SK-N-SH (cell line): ENCODE measurements at regions not wholly inside any gene's neighbourhood (a gene's known extent, or its start where the extent isn't known, plus 50 kb on each side); places are given as distances from the start of the nearest gene placed in this dataset.

Experiments
- CTCF ChIA-PET: fragments of 300-600, 350-600 bp; formaldehyde crosslinking; extraction: SDS; loops from one replicate; lab custom pipeline; 2021; lab: Yijun Ruan, JAX
- POLR2A ChIA-PET: fragments of 350-600 bp; sonication (Branson Sonifier 250); formaldehyde crosslinking; extraction: SDS; loops from one replicate; lab custom pipeline; 2020; ENCODE audit warnings: antibody characterized with exemption, inconsistent platforms; lab: Yijun Ruan, JAX
- DNase-seq: peaks from one replicate; pipeline ENCODE4 v3.0.0; 2012
- H2AFZ ChIP-seq: fragments of 200-600 bp; sonication (generic); 2 replicates; pipeline ENCODE4 v1.8.1; 2016; ENCODE audit warnings: antibody characterized with exemption, mild to moderate bottlenecking, low read depth
- H3F3A ChIP-seq: fragments of 200-600 bp; sonication (generic); replicated peaks from 2 replicates; pipeline ENCODE3; 2016; ENCODE audit warnings: antibody characterized with exemption, mild to moderate bottlenecking; ENCODE audit not compliant: insufficient read depth
- H3K27ac ChIP-seq, 2 experiments: fragments of 200-500 bp in 1 of 2; fragments of 200-600 bp in 1 of 2; sonication (Bioruptor generic) in 1 of 2; sonication (generic), shearing (Covaris generic) in 1 of 2; 2 replicates each; pipeline versions ENCODE4 v1.5.1 to v1.6.1; 2014 to 2016; ENCODE audit warnings: low read depth in 2 of 2, inconsistent platforms in 1 of 2, low read length in 1 of 2, mild to moderate bottlenecking in 1 of 2, mixed read lengths in 1 of 2
- H3K27me3 ChIP-seq: fragments of 200-600 bp; sonication (generic), shearing (Covaris generic); 2 replicates; pipeline ENCODE4 v1.6.1; 2016; ENCODE audit warnings: mixed run types; ENCODE audit not compliant: insufficient read depth
- H3K36me3 ChIP-seq, 2 experiments: fragments of 200-500 bp in 1 of 2; fragments of 200-600 bp in 1 of 2; sonication (Bioruptor generic) in 1 of 2; sonication (generic) in 1 of 2; replicated peaks in 1 of 2; 2 replicates each; pipeline versions ENCODE3 to v1.5.1; 2014 to 2016; ENCODE audit warnings: low read length in 1 of 2, mild to moderate bottlenecking in 1 of 2; ENCODE audit not compliant: insufficient read depth in 2 of 2, control insufficient read depth in 1 of 2
- H3K4me1 ChIP-seq, 2 experiments: fragments of 200-500 bp in 1 of 2; fragments of 200-600 bp in 1 of 2; sonication (Bioruptor generic) in 1 of 2; sonication (generic), shearing (Covaris generic) in 1 of 2; 2 replicates each; pipeline versions ENCODE4 v1.5.1 to v1.6.1; 2014 to 2016; ENCODE audit warnings: low read depth in 1 of 2, low read length in 1 of 2, mixed run types in 1 of 2; ENCODE audit not compliant: insufficient read depth in 2 of 2, control insufficient read depth in 1 of 2
- H3K4me2 ChIP-seq: fragments of 200-600 bp; sonication (generic), shearing (Covaris generic); 2 replicates; pipeline ENCODE4 v1.6.1; 2017; ENCODE audit warnings: mixed run types
- H3K4me3 ChIP-seq, 2 experiments: fragments of 200-500 bp in 1 of 2; fragments of 200-600 bp in 1 of 2; sonication (Bioruptor generic) in 1 of 2; sonication (generic), shearing (Covaris generic) in 1 of 2; 2 replicates each; pipeline versions ENCODE4 v1.5.1 to v1.8.1; 2014 to 2016; ENCODE audit warnings: low read depth in 2 of 2, inconsistent platforms in 1 of 2, low read length in 1 of 2, mild to moderate bottlenecking in 1 of 2, mixed read lengths in 1 of 2, moderate library complexity in 1 of 2
- H3K79me2 ChIP-seq: fragments of 200-600 bp; sonication (generic); 2 replicates; pipeline ENCODE4 v1.8.1; 2017; ENCODE audit warnings: mild to moderate bottlenecking; ENCODE audit not compliant: insufficient read depth
- H3K9ac ChIP-seq: fragments of 200-600 bp; sonication (generic); 2 replicates; pipeline ENCODE4 v1.6.1; 2017; ENCODE audit warnings: mixed run types
- H3K9me2 ChIP-seq: fragments of 200-600 bp; sonication (generic); 2 replicates; pipeline ENCODE4 v1.6.1; 2017; ENCODE audit warnings: mixed run types
- H3K9me3 ChIP-seq: fragments of 200-600 bp; sonication (generic); 2 replicates; pipeline ENCODE4 v1.6.1; 2017; ENCODE audit warnings: mixed run types, mild to moderate bottlenecking, moderate library complexity
- H4K20me1 ChIP-seq: fragments of 200-600 bp; sonication (generic); 2 replicates; pipeline ENCODE4 v1.6.1; 2017; ENCODE audit warnings: mild to moderate bottlenecking, mixed run types; ENCODE audit not compliant: insufficient read depth
- CHD2 ChIP-seq: fragments of 150-350 bp; IDR thresholded peaks from 2 replicates; pipeline ENCODE4 v1.6.1; 2018; ENCODE audit warnings: low read length; ENCODE audit not compliant: partially characterized antibody
- EZH2phosphoT487 ChIP-seq: fragments of 200-600 bp; sonication (generic); IDR thresholded peaks from 2 replicates; pipeline ENCODE4 v1.6.1; 2017; ENCODE audit warnings: low read depth, mixed run types, mild to moderate bottlenecking, antibody characterized with exemption, moderate library complexity, borderline replicate concordance
- FOSL2 ChIP-seq: IDR thresholded peaks from 2 replicates; pipeline ENCODE4 v1.4.0; 2012; ENCODE audit warnings: low read depth, mild to moderate bottlenecking, moderate library complexity, borderline replicate concordance
- FOXJ3 ChIP-seq: sonication (generic); formaldehyde crosslinking; IDR thresholded peaks from 2 replicates; pipeline ENCODE4 v1.5.1; 2020; ENCODE audit warnings: mild to moderate bottlenecking, missing genetic modification reagents
- FOXM1 ChIP-seq: IDR thresholded peaks from 2 replicates; pipeline ENCODE4 v1.4.0; 2012; ENCODE audit warnings: low read depth, mild to moderate bottlenecking
- JUND ChIP-seq: IDR thresholded peaks from 2 replicates; pipeline ENCODE4 v1.4.0; 2012
- MEF2A ChIP-seq: IDR thresholded peaks from 2 replicates; pipeline ENCODE4 v1.4.0; 2012; ENCODE audit warnings: low read depth, borderline replicate concordance
- NFIC ChIP-seq: IDR thresholded peaks from 2 replicates; pipeline ENCODE4 v1.4.0; 2012; ENCODE audit warnings: borderline replicate concordance
- NRF1 ChIP-seq: IDR thresholded peaks from 2 replicates; pipeline ENCODE4 v1.6.1; 2012; ENCODE audit warnings: low read depth, mild to moderate bottlenecking, low read length
- RAD21 ChIP-seq: IDR thresholded peaks from 2 replicates; pipeline ENCODE4 v1.6.1; 2012; ENCODE audit warnings: mild to moderate bottlenecking, low read length
- RCOR1 ChIP-seq: fragments of 150-350 bp; IDR thresholded peaks from 2 replicates; pipeline ENCODE4 v1.6.1; 2017; ENCODE audit warnings: antibody characterized with exemption, low read length
- SMC3 ChIP-seq: IDR thresholded peaks from 2 replicates; pipeline ENCODE4 v1.6.1; 2012; ENCODE audit warnings: low read depth, low read length, improper control_type of control experiment
- TEAD4 ChIP-seq: IDR thresholded peaks from 2 replicates; pipeline ENCODE4 v1.4.0; 2012; ENCODE audit warnings: mild to moderate bottlenecking, borderline replicate concordance; ENCODE audit not compliant: insufficient read depth
- WGBS: methylation state at CpG from one replicate; pipeline ENCODE4 v1.1.6; 2017; ENCODE audit warnings: low lambda C conversion rate; 5-methylcytosine and 5-hydroxymethylcytosine counted together
- TF ChIP-seq, protein P1 (sequence below): fragments of 150-350 bp; IDR thresholded peaks from 2 replicates; pipeline ENCODE4 v1.6.1; 2017; ENCODE audit warnings: antibody characterized with exemption, low read length, low read depth, borderline replicate concordance
- TF ChIP-seq, protein P2 (sequence below): IDR thresholded peaks from 2 replicates; pipeline ENCODE4 v1.6.1; 2012; ENCODE audit warnings: mild to moderate bottlenecking, low read depth, low read length, moderate library complexity
- TF ChIP-seq, protein P3 (sequence below): IDR thresholded peaks from 2 replicates; pipeline ENCODE4 v1.4.0; 2012; ENCODE audit warnings: low read depth
- TF ChIP-seq, protein P4 (sequence below): fragments of 200-600 bp; sonication (generic); IDR thresholded peaks from 2 replicates; pipeline ENCODE4 v1.6.1; 2017; ENCODE audit warnings: antibody characterized with exemption, mild to moderate bottlenecking, moderate library complexity
- TF ChIP-seq, protein P5 (sequence below): IDR thresholded peaks from 2 replicates; pipeline ENCODE4 v1.4.0; 2012; ENCODE audit warnings: low read depth, borderline replicate concordance
- TF ChIP-seq, protein P6 (sequence below): IDR thresholded peaks from 2 replicates; pipeline ENCODE4 v1.4.0; 2012; ENCODE audit warnings: low read depth, borderline replicate concordance
- TF ChIP-seq, protein P7 (sequence below): fragments of 150-350 bp; IDR thresholded peaks from 2 replicates; pipeline ENCODE4 v1.6.1; 2016; ENCODE audit warnings: mild to moderate bottlenecking, low read depth, low read length

DNA sequence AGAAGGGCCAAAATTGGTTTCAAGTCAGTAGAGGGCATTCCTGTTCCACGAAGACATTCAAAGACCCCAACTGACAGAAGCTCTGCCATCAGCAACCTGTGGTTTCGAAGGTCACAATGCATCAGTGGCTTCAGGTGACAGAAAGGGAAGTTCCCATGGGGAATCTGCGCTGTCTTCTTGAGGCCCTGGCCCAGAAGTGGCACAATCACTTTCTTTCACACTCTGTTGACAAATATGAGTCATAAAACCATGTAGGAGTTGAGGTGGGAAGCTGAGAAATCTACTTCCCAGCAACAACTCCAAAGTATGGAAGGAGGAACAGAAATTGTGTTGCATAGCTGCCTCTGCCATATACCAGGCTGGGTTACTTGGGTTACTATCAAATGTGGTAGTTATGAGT lies 621.1 kb upstream of the FANCL start:
- no peak for DNase-seq
- POLR2A ChIA-PET, result no interaction called here
- Histone ChIP-seq H3K9ac (no peak overlapping the region), H3F3A (no peaks in the 10 kb centered on the region), H2AFZ (no peak overlapping the region), H3K36me3 (no peaks in the 10 kb centered on the region), H3K4me3 (no peak overlapping the region), H3K79me2 (no peaks in the 10 kb centered on the region), H4K20me1 (no peaks in the 10 kb centered on the region), H3K27ac (no peak overlapping the region), H3K4me2 (no peak overlapping the region), H3K9me3 (no peaks in the 10 kb centered on the region; the same call in 1 of the 2 replicates), H3K9me2 (no peaks in the 10 kb centered on the region), H3K27me3 (no peaks in the 10 kb centered on the region), H3K4me1 (no peaks in the 10 kb centered on the region)
- WGBS, result 8% methylated on average over 3 of the region's 3 CpGs
- CTCF ChIA-PET, result no interaction called here
- TF ChIP-seq RAD21 (no peak), TEAD4 (no peak), RCOR1 (no peak), FOXJ3 (CRISPR knock-in tag) (no peak), SMC3 (no peak), FOSL2 (no peak), CHD2 (no peak), NRF1 (no peak), MEF2A (no peak), NFIC (no peak), JUND (no peak), FOXM1 (no peak), EZH2phosphoT487 (no peak)
- TF ChIP-seq, protein P1, sequence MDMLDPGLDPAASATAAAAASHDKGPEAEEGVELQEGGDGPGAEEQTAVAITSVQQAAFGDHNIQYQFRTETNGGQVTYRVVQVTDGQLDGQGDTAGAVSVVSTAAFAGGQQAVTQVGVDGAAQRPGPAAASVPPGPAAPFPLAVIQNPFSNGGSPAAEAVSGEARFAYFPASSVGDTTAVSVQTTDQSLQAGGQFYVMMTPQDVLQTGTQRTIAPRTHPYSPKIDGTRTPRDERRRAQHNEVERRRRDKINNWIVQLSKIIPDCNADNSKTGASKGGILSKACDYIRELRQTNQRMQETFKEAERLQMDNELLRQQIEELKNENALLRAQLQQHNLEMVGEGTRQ, result no peak
- TF ChIP-seq, protein P2, sequence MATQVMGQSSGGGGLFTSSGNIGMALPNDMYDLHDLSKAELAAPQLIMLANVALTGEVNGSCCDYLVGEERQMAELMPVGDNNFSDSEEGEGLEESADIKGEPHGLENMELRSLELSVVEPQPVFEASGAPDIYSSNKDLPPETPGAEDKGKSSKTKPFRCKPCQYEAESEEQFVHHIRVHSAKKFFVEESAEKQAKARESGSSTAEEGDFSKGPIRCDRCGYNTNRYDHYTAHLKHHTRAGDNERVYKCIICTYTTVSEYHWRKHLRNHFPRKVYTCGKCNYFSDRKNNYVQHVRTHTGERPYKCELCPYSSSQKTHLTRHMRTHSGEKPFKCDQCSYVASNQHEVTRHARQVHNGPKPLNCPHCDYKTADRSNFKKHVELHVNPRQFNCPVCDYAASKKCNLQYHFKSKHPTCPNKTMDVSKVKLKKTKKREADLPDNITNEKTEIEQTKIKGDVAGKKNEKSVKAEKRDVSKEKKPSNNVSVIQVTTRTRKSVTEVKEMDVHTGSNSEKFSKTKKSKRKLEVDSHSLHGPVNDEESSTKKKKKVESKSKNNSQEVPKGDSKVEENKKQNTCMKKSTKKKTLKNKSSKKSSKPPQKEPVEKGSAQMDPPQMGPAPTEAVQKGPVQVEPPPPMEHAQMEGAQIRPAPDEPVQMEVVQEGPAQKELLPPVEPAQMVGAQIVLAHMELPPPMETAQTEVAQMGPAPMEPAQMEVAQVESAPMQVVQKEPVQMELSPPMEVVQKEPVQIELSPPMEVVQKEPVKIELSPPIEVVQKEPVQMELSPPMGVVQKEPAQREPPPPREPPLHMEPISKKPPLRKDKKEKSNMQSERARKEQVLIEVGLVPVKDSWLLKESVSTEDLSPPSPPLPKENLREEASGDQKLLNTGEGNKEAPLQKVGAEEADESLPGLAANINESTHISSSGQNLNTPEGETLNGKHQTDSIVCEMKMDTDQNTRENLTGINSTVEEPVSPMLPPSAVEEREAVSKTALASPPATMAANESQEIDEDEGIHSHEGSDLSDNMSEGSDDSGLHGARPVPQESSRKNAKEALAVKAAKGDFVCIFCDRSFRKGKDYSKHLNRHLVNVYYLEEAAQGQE, result no peak
- TF ChIP-seq, protein P3, sequence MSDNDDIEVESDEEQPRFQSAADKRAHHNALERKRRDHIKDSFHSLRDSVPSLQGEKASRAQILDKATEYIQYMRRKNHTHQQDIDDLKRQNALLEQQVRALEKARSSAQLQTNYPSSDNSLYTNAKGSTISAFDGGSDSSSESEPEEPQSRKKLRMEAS, result no peak
- TF ChIP-seq, protein P4, sequence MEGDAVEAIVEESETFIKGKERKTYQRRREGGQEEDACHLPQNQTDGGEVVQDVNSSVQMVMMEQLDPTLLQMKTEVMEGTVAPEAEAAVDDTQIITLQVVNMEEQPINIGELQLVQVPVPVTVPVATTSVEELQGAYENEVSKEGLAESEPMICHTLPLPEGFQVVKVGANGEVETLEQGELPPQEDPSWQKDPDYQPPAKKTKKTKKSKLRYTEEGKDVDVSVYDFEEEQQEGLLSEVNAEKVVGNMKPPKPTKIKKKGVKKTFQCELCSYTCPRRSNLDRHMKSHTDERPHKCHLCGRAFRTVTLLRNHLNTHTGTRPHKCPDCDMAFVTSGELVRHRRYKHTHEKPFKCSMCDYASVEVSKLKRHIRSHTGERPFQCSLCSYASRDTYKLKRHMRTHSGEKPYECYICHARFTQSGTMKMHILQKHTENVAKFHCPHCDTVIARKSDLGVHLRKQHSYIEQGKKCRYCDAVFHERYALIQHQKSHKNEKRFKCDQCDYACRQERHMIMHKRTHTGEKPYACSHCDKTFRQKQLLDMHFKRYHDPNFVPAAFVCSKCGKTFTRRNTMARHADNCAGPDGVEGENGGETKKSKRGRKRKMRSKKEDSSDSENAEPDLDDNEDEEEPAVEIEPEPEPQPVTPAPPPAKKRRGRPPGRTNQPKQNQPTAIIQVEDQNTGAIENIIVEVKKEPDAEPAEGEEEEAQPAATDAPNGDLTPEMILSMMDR, result no peak
- TF ChIP-seq, protein P5, sequence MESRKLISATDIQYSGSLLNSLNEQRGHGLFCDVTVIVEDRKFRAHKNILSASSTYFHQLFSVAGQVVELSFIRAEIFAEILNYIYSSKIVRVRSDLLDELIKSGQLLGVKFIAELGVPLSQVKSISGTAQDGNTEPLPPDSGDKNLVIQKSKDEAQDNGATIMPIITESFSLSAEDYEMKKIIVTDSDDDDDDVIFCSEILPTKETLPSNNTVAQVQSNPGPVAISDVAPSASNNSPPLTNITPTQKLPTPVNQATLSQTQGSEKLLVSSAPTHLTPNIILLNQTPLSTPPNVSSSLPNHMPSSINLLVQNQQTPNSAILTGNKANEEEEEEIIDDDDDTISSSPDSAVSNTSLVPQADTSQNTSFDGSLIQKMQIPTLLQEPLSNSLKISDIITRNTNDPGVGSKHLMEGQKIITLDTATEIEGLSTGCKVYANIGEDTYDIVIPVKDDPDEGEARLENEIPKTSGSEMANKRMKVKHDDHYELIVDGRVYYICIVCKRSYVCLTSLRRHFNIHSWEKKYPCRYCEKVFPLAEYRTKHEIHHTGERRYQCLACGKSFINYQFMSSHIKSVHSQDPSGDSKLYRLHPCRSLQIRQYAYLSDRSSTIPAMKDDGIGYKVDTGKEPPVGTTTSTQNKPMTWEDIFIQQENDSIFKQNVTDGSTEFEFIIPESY, result no peak
- TF ChIP-seq, protein P6, sequence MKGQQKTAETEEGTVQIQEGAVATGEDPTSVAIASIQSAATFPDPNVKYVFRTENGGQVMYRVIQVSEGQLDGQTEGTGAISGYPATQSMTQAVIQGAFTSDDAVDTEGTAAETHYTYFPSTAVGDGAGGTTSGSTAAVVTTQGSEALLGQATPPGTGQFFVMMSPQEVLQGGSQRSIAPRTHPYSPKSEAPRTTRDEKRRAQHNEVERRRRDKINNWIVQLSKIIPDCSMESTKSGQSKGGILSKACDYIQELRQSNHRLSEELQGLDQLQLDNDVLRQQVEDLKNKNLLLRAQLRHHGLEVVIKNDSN, result no peak
- TF ChIP-seq, protein P7, sequence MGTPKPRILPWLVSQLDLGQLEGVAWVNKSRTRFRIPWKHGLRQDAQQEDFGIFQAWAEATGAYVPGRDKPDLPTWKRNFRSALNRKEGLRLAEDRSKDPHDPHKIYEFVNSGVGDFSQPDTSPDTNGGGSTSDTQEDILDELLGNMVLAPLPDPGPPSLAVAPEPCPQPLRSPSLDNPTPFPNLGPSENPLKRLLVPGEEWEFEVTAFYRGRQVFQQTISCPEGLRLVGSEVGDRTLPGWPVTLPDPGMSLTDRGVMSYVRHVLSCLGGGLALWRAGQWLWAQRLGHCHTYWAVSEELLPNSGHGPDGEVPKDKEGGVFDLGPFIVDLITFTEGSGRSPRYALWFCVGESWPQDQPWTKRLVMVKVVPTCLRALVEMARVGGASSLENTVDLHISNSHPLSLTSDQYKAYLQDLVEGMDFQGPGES, result no peak
